HG03460 (cell line): ENCODE measurements at regions not wholly inside any gene's neighbourhood (a gene's known extent, or its start where the extent isn't known, plus 50 kb on each side); places are given as distances from the start of the nearest gene placed in this dataset.
"Not testable (repeated sequence)": the region's sequence is repeated elsewhere in the genome, so short reads cannot be mapped to it uniquely, and the experiment has no call there.

Source experiments
- ATAC-seq: cut with Tn5 transposase; IDR thresholded peaks from one replicate; pipeline ENCODE4 v1.9.1; 2021; ENCODE audit not compliant: unreplicated experiment

DNA sequence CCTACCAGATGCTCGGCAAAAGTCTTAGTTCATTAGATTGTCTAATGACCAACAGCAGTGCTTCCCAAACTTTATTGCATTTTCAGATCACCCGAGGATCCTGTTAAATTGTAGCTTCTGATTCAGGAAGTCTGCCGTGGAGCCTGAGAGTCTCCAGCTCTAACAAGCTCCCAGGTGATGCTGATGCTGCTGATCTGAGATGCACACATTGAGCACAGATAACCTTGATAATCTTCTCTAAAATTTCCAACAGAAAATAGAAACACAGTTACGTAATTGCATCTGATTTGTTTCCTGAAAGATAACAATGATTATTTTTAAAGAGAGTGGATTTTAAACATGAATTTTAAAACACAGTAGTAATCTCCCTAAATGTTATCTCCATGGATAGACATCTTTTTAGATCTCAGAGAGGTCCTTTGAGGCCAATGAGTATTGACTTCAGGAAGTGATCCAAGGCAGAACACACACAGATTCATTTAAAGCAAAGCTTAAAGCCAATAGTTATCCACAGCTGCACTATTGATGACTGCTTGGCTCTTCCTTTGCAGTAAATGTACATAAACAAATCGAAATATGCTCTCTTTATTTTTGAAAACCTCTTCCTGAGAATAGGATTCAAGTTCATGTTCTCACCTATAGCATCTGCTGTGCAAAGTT, 122.8 kb upstream of the TNPO1 start:
- no peak for ATAC-seq

DNA sequence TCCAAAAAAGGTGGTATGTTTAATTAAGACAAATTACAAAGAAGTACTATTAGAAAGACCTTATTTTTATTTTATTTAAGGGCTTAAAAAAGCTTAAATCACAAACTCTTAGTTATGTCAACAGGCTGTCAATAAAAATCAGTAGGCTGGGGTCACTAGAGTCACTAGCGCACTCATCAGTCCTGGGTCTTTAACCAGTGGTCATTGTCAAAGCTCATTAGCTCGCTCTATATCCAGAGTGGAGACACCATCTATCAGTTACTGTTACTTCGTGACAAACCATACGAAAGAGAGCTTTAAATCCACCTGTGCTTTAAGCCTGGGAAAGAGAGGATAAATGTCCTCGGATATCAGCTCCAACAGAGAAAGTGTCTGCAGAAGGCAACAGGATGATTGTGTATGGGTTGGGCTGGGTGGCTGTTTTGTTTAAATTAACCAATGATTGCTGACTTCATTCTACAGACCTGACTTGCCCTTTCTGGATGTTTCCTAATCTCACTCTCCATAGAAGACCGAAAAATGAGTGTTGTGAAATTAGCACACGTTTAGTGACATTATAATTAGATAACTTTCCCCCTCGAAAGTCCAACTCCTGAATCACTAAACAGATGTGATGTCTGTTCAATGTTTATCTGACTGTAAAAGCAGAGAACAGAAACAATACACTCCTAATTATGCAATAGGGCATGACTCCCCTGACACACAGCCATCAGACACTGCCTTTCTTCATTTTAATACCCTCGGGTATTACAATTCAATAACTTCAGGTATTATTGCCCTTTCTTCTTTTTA, 123.6 kb upstream of the TNPO1 start:
- no peak for ATAC-seq

DNA sequence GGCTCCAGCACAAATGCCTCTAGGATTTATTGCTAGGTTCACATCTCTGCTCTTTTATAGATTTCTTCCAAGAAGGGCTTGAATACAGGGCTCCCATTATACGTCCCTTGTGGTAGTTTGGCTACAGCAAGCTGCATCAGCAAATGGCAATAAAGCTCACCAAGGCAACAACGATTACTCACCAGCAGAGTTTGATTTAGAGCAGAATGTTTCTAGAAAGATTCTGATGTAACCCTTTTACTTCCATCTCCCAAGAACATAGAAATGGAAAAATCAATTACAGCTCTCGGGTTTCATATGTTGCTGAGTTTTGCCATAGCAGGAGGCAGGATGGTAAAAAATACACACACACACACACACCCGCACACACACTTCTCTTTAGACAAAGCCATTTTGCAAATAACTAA, 124.2 kb upstream of the TNPO1 start:
- ATAC-seq: no peak

DNA sequence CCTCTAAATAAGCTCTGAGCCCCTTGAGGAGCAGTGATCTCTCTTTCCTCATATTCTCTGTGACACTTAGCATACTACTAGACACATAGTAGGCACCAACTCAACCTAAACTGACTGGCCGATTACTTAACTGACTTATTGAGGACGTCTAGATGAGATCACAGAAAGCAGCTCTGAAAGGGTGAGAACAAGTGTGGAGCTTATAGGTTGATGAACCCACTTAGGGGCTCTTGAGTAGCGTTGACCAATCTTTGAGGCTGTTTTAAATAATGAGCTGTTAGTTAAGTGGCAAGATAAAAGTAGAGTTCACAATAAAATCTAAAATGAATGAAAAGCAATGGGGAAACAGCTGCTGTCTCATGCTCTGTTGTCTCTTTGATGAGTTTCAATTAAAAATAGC, 124.7 kb upstream of the TNPO1 start:
- ATAC-seq: no peak

DNA sequence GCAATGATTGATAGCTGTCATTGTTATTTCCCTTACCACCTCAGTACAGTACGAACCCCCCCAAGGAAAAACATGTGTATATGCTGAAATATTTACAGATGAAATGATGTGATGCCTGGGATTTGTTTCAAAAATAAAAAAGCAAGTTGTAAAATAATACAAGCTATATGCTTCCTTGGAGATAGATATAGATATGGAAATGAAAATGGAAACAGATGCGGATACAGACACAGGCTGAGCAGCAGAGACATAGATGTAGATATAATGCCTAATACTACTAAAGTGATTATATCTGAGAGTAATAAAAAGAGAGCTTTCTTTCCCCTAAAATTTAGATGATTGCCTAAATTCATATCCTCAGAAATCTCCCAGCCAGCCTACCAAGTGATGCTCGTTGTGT, 127.5 kb upstream of the TNPO1 start:
- ATAC-seq: no peak

DNA sequence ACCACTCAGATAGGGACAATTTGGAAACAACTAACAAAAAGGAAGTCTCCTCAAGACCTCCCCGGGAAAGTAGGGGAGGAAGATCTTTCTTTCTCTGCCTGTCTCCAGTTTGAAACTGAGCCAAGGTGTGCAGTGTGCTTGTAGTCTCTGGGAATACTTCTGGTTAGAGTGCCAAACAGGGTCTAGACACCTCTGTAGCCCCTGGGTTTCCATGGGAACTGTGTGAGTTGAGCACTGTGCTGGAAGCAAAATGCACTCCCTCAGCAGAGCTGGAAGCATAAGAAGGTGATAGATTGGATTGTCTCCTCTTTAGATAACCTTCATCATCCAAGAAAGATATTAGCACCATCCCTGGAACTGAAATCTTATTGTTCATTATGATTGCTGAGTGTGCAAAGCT, 129.2 kb upstream of the TNPO1 start:
- ATAC-seq: no peak

DNA sequence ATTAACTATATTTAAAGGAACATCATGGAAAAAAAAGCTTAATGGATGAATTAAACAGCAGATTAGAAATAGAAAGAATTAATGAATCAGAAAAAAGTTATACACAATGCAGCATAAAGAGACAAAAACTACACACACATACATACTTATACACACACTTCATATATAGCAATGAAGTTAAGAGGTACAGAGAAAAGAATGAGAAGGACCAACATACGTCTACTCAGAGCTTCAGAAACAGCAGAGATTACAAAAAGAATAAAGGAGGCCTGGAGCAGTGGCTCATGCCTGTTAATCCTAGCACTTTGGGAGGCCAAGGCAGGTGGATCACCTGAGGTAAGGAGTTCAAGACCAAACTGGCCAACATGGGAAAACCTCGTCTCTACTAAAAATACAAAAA, 133.9 kb upstream of the TNPO1 start:
- no peak for ATAC-seq

DNA sequence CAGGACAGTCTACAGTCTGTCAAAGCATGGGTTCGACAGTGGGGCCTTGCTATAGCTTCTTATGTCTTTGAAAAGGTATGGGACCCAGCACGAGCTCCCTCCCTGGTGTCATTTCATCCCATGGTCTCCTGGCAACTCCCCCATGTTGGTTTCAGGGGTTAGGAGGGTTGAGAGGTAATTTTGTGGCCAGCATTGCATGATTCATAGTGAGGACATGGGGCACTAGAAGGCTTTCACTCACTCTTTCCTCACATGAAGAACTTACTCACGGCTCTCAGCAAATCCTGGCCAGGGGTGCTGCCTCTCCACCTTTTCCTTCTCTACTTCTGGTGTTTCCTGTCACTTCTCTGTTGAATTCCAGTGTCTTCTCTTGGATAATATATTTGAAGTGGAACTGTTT, 134.7 kb upstream of the TNPO1 start:
- no peak for ATAC-seq

DNA sequence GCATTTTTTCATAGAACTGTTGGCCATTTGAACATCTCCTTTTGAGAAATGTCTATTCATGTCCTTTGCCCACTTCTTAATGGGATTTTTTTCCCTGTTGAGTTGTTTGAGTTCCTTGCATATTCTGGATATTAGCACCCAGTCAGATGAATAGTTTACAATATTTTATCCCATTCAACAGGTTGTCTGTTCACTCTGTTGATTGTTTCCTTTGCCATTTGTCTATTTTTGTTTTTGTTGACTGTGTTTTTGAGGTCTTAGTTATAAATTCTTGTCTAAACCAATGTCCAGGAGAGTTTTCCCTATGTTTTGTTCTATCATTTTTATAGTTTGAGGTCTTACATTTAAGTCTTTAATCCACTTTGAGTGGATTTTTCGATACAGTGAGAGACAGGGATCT, 139.0 kb upstream of the TNPO1 start:
- ATAC-seq: no peak

DNA sequence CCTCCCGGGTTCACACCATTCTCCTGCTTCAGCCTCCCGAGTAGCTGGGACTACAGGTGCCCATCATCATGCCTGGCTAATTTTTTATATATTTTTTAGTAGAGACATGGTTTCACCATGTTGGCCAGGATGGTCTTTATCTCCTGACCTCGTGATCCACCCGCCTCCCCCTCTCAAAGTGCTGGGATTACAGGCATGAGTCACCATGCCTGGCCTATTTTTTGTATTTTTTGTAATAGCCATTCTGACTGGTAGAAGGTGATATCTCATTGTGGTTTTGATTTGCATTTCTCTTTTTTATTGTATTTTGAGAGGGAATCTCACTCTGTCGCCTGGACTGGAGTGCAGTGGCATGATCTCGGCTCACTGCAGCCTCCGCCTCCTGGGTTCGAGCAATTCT, 139.6 kb upstream of the TNPO1 start:
- ATAC-seq: not testable (repeated sequence)

DNA sequence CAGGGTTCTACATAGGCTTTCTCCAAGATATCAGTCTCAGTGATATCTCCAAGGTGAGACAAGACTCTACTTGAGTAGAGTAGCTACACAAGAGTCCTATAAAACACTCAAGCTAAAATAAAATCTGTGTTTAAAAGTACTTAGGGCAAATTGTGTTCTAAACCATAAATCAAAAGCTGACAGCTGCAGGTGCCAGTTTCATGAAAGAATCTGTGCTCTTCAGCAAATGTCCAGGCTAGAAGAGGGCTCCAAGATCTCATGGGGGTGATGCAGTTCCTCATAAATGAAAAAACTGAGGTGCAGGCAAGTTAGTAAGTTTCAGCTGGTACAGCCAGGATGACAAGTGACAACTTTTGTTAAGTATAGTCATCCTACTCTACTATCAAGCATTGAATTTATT, 142.8 kb upstream of the TNPO1 start:
- ATAC-seq: no peak

DNA sequence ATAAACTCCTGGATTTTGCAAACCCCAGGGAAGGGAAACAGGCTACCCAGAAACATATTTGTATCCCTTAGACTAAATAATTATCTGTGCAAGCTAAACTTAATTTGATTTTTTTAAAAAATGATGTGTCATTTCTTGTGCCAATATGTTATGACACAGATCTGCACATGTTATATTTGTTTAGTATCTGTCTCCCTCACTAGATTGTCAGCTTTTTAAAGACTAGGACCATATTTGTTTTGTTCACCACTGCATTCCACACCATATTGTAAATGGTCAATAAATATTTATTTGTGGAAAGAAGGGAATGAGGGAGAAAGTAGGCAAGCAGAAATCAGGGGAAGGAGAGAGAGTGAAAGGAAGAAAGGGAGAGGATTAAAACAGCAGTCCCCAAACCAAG, 143.3 kb upstream of the TNPO1 start:
- no peak for ATAC-seq

DNA sequence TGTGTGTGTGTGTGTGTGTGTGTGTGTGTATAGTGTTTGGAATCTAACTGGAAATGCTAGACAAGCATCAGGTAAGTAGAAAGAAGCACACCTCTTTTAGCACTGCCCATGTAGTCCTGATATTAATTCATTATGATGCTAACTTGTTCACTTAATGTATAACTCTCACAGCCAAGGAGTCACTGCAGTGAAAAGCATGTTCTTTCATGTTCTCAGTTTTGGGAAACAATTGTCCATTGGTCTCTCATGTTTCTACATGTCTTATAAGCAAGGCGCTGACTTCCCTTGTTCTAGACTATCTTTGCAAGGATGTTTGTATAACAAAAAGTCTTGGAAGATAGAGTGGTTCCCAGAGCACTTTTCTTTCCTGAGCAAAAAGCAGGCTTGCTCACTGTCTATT, 148.8 kb upstream of the TNPO1 start:
- no peak for ATAC-seq

DNA sequence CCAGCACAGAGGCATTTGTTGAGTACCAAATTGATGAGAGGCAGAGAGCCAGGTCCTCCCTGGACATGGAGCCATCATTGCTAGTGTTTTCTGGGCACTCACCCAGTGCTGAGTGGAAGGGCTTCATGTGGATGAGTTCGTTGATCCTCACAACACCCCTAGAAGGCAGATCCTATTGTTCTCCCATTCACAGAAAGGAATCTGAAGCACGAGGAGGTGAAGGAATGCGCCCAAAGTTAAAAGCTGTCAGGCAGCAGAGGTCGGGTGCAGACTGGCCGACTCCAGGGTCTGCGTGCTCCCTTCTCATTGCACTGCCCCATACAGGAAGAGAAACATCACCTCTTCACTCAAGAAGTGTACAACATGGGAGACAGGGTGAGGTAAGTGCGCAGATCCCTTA, 153.5 kb upstream of the TNPO1 start:
- no peak for ATAC-seq

DNA sequence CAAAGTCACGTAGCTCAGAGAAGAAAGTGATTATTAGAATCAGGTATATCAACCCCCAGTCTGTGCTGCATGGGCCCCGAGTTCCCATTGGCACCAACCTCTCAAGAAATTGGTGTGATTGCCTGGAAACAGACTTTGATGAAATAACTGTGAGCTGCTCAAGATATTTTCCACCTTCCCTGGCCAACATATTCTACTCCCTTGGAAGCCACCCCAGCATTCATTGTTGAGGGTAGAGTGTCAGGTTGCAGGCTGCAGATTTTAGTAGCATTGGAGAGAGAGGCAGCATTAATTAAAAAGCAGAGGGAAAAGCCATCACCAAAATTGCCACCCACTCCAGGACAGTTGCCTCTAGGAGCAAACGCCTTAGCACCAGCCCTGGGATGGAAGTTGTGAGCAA, 154.2 kb upstream of the TNPO1 start:
- ATAC-seq: no peak

DNA sequence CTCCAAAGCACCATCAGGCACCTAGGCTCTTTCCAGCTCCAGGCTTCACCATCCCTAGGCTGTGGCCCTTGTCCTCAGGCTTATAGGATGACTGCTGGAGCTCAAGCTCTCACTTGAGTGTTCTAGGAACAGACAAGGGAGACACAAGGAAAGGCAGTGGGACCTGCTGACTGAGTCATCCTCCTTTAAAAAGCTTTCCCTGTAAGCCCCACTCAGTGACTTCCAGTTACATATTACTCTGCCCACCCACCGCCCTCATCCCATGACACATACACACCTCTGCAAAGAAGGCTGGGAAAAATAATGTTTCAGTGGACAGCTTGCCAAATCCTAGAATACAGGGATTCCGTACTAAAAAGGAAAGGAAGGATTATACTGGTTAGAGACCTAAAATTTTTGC, 154.2 kb upstream of the ZNF366 start:
- ATAC-seq: no peak

DNA sequence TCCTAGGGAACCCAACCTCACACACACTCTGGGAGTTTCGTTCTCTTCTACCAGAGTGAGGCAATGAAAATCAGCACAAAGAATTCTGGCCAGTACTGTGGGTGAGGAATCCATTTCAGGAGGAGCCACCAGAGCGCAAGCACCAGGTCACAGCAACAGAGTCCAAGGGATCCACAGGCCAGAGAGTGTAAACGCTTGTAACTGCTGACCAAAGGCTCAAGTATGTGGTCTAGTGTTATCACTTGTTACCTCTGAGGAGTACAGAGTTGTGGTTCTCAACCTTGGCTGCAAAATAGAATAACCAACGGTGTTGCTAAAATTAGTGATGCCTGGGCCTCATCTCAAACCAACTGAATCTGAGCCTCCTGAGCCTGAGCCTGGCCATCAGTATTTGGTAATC, 152.5 kb upstream of the ZNF366 start:
- no peak for ATAC-seq

DNA sequence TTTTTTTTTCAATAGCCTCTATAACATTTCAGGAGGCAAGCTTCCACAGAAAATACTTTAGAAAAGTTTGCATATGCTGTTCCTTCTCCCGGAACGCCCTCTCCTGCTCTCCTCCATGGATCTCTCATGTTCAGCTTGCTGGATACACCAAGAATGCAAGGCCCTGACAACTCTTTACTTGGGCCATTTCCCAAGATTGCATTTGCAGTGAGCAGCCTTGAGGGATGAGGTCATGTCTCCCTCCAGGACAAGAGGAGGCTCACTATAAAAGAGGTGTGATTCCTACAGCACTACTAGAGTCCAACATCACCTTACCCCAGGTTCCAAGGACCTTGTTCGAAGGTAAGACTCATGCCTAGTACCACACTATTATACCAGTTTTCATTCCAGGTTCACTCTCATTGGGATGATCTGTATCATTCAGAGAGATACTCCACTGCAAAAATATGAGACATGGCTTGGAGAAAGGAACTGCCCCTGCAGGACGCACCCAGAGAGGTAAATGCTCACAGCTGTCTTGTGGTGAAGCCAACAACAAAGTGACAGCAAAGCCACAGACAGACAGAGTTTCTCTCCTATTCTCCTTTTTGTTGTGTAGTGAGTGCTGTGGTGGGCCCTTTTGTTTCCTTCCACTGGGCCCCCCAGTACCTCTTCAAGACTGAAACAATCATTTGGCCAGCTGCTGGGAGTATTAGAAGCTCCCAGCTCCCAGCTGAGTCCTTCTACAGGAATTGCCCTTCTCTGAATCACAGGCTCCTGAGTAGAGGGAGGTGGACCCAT, 151.7 kb upstream of the ZNF366 start:
- ATAC-seq: no peak

DNA sequence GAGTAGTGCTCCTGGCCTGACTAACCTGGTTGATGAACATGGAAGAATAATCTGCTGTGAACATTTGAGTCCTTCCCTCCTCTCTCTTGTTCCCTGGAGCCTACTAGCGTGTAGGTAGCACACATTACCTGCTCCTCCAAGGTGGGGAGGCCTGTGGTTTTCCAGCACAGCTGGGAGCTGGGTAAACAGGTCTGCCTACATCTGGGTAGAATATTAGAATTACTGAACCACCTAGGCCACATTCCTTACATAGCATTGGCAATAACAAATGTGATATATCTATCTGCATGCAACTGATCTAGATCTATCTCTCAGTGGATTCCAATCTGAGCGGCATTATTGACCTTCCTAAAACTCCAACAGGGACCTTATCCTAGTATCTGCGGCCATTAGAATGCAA, 151.0 kb upstream of the ZNF366 start:
- no peak for ATAC-seq

DNA sequence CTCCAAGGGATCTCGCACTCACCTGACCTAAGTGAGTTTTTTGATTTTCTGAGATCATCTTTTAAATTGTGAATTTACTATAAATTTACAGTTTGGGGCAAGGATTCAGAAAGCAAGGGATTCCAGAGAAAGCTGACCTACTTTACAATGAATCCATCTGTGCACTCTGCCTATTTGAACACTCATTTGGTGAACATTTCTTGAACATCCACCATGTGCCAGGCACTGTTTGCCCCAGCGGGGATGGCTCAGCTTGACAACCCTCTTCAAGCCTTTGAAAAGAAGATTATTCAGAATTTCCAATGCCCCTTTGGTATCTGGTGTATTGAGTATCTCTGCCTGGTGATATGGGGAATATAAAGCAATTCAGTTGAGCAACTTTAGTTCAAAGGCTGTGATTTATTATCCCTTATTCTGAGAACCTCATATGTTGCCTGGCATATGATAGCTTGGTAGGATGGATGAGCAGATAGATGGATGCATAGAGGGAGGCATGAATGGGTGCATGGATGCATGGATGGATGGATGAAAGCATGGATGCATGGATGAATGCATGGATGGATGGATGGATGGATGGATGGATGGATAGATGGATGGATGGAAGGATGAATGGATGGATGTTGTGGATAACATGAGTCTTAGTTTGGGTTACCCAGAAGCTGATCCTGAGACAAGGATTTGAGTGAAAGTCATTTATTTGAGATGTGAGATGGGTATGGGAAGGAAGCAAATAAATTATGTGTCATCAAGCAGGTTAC, 149.7 kb upstream of the ZNF366 start:
- no peak for ATAC-seq

DNA sequence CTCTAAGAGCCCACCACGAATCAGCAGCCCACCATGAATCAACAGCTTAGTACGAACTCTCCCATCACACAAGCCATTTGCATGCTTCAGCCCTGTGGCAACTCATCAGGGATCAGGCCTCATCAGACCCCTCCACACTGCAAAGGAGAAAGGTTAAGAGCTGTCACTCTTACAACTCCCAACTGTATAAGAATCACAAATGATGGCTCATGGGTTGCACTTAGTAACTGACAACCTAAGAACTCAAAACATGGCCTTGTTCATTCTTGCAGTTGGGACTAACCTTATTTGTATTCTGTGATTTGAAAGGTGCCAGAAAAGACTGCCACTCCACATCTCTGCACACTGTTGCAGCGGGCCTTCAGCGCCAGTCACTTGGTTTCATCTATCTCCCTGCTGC, 149.1 kb upstream of the ZNF366 start:
- ATAC-seq: no peak
